ENCODE measurements at regions not wholly inside any gene's neighbourhood (a gene's known extent, or its start where the extent isn't known, plus 50 kb on each side); places are given as distances from the start of the nearest gene placed in this dataset.
"Not testable (repeated sequence)": the region's sequence is repeated elsewhere in the genome, so short reads cannot be mapped to it uniquely, and the experiment has no call there.

- DNase-seq, result no peak
These were observed 67.0 kb downstream of the CHCHD4 start for GRCh38 chr3:14057701-14058100.

GRCh38 chr3:14047841-14048240, 76.8 kb downstream of the CHCHD4 start:
- DNase-seq, result no peak

- DNase-seq, result no peak
These were observed 77.6 kb downstream of the CHCHD4 start for GRCh38 chr3:14047027-14047426.

- DNase-seq, result no peak
These were observed 82.0 kb downstream of the CHCHD4 start for GRCh38 chr3:14042680-14043079.

GRCh38 chr3:14039149-14039548, 85.5 kb downstream of the CHCHD4 start:
- no peak for DNase-seq

GRCh38 chr3:14037211-14037610, 87.5 kb downstream of the CHCHD4 start:
- no peak for DNase-seq

GRCh38 chr3:14033023-14033422, 91.6 kb downstream of the CHCHD4 start:
- no peak for DNase-seq

GRCh38 chr3:14031271-14031670, 93.4 kb downstream of the CHCHD4 start:
- no peak for DNase-seq

- not testable (repeated sequence) for DNase-seq
These were observed 95.2 kb downstream of the CHCHD4 start for GRCh38 chr3:14029390-14029995.

GRCh38 chr3:14028122-14028521, 96.5 kb downstream of the CHCHD4 start:
- DNase-seq, result not testable (repeated sequence)

- DNase-seq, result no peak
These were observed 105.2 kb downstream of the CHCHD4 start for GRCh38 chr3:14019459-14019858.

GRCh38 chr3:14016900-14017475, 107.7 kb downstream of the CHCHD4 start:
- DNase-seq, result no peak

GRCh38 chr3:14007006-14007405, 117.7 kb downstream of the CHCHD4 start:
- no peak for DNase-seq

GRCh38 chr3:14001136-14001535, 121.3 kb upstream of the WNT7A start:
- no peak for DNase-seq

- DNase-seq, result no peak
These were observed 120.7 kb upstream of the WNT7A start for GRCh38 chr3:14000556-14000955.

- no peak for DNase-seq
These were observed 119.0 kb upstream of the WNT7A start for GRCh38 chr3:13998831-13999230.

GRCh38 chr3:13995216-13995615, 115.3 kb upstream of the WNT7A start:
- not testable (repeated sequence) for DNase-seq

GRCh38 chr3:13988925-13989324, 109.1 kb upstream of the WNT7A start:
- not testable (repeated sequence) for DNase-seq

GRCh38 chr3:13976469-13976868, 96.6 kb upstream of the WNT7A start:
- DNase-seq, result no peak

- no peak for DNase-seq
These were observed 95.8 kb upstream of the WNT7A start for GRCh38 chr3:13975686-13976085.

GRCh38 chr3:13972679-13973379, 93.0 kb upstream of the WNT7A start:
- DNase-seq, result no peak

GRCh38 chr3:13966302-13966701, 86.4 kb upstream of the WNT7A start:
- DNase-seq, result no peak

GRCh38 chr3:13963137-13963886, 83.4 kb upstream of the WNT7A start:
- DNase-seq, result no peak
